Posterior vena cava (tissue), 2 donors: ENCODE measurements at regions not wholly inside any gene's neighbourhood (a gene's known extent, or its start where the extent isn't known, plus 50 kb on each side); places are given as distances from the start of the nearest gene placed in this dataset.

ENCODE experiments used
- DNase-seq: peaks from one replicate; pipeline ENCODE4 v3.0.0-alpha.2; 2020; ENCODE audit warnings: low spot score
- intact Hi-C, 2 donors: fragments of 100-400 bp; cut with DNase I; formaldehyde crosslinking; loops; one replicate each; pipeline versions ENCODE4 v1.14.1 to v1.14.2; 2022 to 2023
- donor health status: DM: yes; HTN: yes; CAD: no.
- donor health status: DM: yes; HTN: yes; CAD: no.

GRCh38 chrX:110578270-110578669, 217.3 kb downstream of the CHRDL1 start:
- intact Hi-C loops, result no loop called here
- DNase-seq, result no peak

- intact Hi-C loops, result no loop called here
- no peak for DNase-seq
Measured at GRCh38 chrX:110584083-110584482, 211.5 kb downstream of the CHRDL1 start.

GRCh38 chrX:110588164-110588563, 207.5 kb downstream of the CHRDL1 start:
- intact Hi-C loops, result no loop called here
- DNase-seq, result no peak

GRCh38 chrX:110588853-110589252, 206.8 kb downstream of the CHRDL1 start:
- intact Hi-C loops, result no loop called here

GRCh38 chrX:110600745-110601310, 194.8 kb downstream of the CHRDL1 start:
- intact Hi-C loops, result no loop called here
- DNase-seq, result no peak

More at GRCh38 chrX:110588853-110589252, 206.8 kb downstream of the CHRDL1 start:
- DNase-seq, result no peak

GRCh38 chrX:110614596-110614995, 181.0 kb downstream of the CHRDL1 start:
- intact Hi-C loops, result no loop called here
- DNase-seq, result no peak
